ENCODE measurements at regions not wholly inside any gene's neighbourhood (a gene's known extent, or its start where the extent isn't known, plus 50 kb on each side); places are given as distances from the start of the nearest gene placed in this dataset.
"Not testable (repeated sequence)": the region's sequence is repeated elsewhere in the genome, so short reads cannot be mapped to it uniquely, and the experiment has no call there.

DNA sequence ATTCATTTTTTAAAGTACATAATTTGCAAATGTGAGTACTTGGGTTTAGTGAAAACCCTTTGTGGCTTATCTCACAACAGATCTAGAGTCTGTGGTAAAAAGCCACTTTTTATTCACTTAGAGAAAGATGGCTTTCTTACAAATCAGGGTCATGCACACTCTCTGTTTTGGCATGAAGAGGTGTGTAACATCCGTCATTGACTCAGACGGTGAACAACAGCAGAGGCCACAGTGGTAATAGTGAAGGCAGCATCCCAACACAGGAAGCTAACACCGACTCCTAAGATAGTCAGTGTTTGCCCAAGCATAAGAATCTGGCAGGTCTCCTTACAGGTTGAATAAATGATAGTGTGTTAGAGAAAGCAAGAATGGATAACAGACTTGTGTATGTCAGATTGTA, 593.0 kb downstream of the SOX5 start:
- DNase-seq (ENCODE audit: low read depth) = no peak

DNA sequence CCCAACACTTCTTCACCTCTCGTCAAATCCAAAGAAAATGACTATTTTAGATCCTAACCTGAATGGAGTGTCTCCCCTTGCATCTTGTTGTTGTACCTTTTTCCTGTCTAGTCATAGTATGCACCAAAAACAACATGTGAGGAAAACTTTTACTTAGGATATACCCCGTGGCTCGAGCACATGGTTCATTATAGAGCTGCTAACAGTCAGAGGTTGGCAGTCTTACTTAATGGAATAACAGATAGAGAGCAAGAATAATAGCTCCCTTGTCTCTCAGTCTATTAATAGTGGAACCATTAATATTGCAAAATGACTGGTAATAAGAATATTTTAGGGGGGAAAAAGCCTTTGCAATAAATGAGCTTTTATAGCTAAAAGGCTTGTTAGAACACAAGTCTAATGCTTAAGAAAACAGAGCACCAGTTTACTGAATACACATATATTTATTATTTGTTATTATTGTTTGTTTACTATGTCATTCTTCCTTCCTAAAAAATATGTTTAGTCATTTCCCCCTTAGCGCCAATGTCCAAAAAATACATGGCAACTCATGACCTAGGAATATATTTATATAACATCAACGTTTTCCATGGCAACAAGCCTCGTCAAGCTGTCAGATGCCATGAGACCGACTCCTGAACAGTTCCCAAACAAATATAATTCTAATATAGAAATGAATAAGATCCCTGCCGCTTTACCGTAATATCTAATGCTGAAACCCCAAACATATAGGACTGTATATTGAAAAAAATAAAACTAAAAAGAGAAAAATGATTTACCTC, 592.4 kb downstream of the SOX5 start:
- no peak for DNase-seq (ENCODE audit: low read depth)

DNA sequence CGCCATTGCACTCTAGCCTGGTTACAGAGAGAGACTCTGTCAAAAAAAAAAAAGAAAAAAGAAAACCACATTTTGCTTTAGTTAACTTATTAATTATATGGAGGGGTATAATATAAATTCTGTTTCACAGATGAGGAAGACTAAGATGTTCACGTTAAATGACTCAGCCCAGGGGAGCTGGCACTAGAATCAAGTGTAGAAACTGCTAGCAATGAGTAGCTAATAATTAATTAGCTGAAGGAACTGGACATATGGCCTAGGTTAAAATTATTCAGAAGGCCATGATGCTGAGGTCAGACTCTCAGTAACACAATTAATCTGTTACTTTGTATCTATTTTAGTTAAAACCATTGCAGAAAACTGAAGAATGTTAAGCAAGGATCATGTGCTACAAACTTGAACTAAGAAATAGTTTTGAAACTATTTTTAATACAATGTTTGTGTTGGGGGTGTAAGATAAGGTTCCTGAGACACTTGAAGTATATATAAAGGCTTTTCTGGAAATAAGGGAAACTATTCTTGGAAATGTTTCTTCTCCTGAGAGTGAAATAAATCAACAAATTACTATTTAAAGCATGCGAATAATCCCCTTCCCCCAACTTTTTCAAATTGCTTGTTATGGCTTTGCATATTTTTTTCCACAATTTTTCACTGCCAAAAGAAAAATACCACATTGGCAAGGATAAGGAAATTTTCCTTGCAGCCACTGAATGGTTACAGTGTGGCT, 589.3 kb downstream of the SOX5 start:
- DNase-seq (ENCODE audit: low read depth) = no peak

DNA sequence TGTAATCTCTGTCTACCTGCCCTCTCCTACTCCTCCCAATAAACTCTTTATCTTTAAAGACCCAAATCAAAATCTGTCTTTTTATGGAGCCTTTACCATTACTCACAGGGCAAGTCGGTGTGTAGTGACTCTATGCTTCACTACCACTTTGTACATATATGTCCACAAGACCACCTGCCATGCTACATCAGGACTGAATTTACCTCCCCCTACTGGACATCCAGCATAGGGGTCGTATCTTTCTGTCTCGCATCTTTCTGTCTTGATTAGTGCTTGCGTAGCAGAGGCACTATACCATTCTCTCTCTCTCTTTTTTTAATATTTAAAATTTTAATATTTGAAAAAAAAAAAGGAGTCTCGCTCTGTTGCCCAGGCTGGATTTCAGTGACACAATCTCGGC, 587.5 kb downstream of the SOX5 start:
- DNase-seq (ENCODE audit: low read depth) = no peak

DNA sequence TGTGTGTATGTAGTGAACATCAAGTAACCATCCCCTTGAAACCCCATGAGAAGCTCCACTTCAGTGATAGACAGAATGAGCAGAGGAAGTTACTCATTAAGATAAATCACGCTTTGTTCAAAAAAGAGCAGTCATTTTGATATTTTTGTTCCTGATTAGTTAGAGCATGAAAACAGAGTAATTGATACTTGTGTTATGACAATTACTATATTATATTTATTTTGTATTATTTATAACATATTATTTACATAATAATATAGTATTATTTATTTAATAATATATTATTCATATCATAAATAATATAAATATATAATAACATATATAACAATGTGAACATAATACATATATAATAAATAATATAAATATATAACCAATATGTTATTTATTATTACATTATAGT, 580.9 kb downstream of the SOX5 start:
- DNase-seq (ENCODE audit: low read depth) = no peak

DNA sequence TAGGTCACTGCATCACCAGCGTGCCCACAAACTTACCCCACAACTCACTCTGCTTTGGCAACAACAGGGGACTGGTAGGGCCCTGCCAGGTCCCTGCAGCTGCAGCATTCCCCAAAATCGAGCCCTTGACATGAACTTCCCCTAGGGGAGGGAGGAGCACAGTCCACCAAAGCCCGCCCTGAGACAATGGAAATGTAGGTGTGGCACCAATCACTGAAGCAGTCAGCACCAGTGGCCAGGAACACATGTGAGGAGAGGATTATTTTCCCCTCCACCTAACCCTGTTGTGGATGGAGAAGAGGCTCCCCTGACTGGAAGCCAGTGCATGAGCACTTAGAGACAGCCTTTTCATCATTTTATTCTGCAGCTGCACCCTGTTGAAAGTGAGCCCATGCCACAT, 573.8 kb downstream of the SOX5 start:
- DNase-seq (ENCODE audit: low read depth) = no peak

DNA sequence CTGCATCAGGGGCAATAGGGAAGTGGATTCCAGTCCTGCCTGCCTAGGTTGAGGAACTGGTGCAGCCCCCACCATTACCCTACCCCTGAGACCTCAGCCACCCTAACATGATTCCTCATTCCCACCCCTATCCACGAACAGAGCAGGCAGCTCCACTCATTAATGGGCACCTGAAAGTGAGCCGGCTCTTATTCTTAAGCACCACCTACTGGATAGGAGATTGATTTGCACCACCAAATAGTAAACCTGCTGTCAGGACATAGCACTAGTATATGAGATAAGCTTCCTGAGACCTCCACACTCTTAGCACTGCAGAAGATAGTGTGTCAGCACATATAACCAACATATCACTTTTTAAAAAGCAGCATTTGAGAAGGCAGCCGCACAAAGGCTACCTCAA, 573.2 kb downstream of the SOX5 start:
- DNase-seq (ENCODE audit: low read depth) = no peak

DNA sequence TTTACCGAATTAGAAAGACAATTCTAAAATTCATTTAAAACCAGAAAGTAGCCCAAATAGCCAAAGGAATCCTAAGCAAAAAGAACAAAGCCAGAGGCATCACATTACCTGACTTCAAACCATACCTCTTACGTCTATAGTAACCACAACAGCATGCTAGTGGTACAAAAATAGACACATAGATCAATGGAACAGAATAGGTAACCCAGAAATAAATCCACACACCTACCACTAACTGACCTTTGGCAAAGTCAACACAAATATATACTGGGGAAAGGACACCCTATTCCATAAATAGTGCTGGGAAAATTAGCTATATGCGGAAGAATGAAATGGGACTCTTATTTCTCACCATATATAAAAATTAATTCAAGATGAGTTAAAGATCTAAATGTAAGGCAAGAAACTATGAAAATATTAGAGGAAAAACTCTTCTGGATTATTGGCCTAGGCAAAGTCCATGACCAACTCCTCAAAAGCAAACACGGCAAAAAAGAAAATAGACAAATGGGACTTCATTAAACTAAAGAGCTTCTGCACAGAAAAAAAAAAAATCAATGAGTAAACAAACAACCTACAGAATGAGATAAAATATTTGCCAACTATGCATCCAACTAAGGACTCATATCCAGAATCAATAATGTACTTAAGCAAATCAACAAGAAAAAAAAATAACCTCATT, 568.9 kb downstream of the SOX5 start:
- no peak for DNase-seq (ENCODE audit: low read depth)

DNA sequence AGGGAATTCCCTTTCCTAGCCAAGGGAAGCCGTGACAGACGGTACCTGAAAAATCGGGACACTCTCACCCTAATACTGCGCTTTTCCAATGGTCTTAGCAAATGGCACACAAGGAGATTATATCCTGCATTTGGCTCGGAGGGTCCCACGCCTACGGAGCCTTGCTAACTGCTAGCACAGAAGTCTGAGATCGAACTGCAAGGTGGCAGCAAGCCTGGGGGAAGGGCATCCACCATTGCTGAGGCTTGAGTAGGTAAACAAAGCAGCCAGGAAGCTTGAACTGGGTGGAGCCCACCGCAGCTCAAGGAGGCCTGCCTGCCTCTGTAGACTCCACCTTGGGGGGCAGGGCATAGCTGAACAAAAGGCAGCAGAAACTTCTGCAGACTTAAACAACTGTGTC, 560.6 kb downstream of the SOX5 start:
- not testable (repeated sequence) for DNase-seq (ENCODE audit: low read depth)

DNA sequence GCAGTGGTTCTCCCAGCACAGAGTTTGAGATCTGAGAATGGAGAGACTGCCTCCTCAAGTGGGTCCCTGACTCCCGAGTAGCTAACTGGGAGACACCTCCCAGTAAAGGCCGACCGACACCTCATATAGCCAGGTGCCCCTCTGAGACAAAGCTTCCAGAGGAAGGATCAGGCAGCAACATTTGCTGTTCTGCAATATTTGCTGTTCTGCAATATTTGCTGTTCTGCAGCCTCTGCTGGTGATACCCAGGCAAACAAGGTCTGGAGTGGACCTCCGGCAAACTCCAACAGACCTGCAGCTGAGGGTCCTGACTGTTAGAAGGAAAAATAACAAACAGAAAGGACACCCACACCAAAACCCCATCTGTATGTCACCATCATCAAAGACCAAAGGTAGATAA, 560.2 kb downstream of the SOX5 start:
- DNase-seq (ENCODE audit: low read depth) = not testable (repeated sequence)

DNA sequence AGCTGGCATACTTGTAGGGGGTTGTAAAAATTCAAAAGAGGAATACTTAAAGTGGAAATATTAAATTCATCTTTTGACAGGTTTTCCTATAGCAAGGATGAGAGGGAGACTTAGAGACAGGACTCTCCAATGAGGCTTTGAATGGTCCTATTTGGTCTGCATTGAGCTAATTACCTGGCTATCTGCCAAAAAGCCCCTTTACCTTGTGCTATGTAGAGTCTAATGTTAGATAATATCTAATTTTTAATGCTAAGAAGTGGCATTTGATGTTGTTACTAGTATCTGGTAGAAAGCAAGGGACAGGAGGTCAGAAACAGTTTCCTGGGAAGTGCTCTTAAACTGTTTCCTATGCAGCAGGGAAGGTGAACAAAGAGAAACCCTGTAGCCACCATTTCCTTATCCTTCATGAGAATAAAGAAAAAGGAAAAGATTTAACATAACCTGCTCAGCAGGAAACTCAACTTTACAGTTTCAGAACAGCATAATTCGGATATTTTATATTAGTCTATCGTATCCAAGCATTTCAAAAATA, 550.0 kb downstream of the SOX5 start:
- no peak for DNase-seq (ENCODE audit: low read depth)

DNA sequence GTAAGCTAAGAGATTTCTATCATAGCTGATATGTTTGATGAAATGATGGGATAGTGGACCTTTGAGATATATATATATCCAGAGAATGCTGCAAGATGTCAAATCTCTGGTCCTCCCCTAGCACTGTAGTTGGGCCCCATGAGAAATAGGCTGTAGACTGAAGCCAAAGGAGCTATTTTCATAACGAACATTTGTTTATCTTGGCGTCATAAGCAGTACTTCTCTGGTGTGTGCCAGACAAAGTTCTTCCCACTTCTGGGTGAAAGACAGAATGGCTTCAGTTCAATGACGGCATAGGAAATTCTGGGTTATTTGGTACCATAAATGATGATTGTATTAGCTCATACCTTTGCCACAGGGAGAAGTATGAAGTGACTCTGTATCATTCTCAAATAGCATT, 534.3 kb downstream of the SOX5 start:
- DNase-seq (ENCODE audit: low read depth) = no peak

DNA sequence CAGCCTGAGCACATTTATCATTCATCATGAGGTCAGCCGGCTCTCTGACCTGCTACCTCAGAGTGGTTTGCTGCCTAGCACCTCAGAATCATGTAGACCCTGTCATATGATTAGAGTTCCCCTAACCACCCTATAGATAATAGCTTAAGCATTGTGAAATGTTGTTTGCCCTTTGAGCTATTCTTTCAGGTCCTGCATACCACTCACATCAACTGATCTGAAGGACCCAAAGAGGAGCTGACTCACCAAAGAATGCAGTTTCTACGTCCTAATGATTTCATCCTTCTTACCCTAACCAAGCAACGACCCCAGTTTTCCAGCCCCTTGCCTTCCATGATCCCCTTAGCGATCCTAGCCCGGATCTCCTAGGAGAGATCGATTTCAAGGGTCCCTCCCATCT, 527.9 kb downstream of the SOX5 start:
- DNase-seq (ENCODE audit: low read depth) = no peak

DNA sequence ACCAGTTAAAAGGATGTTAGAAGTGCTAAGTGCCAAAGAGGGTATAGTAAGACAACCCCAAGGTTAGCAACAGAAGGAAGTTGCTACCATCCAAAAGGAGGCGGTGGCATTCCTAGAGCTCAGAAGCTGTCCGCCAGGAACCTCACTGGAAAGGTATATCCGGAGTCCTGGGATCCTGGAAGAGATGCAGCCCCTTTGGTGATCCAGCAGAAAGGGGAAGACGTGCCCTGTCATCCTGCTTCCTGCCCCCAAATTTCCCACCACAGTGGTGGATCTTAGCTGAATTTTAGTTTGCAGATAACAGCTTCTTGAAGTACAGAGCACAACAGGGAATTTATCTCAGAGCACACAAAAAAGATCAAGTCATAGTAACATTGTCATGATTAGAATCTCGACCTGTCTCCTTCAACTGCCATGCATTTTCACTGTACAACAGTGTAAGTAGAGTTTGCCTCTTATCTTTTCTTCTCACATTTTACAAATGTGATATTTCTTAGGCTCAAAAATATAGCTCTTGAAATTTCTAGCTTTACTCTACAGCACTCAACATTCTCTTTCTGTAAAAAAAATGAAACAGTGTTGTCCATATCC, 526.3 kb downstream of the SOX5 start:
- no peak for DNase-seq (ENCODE audit: low read depth)

DNA sequence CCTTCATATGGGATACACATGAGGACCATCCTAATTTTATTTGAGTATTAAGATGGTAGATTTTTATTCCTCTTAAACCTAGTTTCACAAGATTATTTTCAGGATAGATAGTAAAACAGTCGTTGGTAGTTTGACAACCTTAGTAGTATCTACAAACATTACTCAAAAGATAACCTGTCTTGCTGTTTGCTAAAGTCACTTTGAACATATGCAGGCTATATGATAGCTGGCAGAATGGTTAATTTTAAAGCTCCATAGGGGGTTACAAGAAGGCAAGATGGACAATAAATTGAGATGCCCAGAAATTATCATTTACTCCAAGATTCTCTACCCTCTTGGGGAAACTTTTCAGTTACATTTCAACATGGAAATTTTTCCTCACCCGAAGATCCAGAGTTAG, 525.7 kb downstream of the SOX5 start:
- no peak for DNase-seq (ENCODE audit: low read depth)

DNA sequence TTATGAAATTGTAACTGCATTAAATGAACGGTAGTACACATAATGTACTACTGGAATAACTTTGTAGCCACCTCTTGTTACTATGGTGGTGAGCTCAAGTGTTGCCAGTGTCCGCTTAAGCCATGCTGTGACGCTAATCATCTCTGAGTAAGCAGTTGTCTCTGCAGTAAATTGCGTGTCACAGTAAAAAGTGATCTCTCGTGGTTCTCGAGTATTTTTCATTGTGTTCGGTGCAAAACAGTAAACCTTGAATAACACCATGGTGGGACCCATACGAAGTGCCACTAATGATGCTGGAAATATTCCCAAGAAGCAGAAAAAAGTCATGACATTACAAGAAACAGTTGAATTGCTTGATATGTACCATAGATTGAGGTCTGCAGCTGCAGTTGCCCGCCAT, 524.8 kb downstream of the SOX5 start:
- DNase-seq (ENCODE audit: low read depth) = no peak

DNA sequence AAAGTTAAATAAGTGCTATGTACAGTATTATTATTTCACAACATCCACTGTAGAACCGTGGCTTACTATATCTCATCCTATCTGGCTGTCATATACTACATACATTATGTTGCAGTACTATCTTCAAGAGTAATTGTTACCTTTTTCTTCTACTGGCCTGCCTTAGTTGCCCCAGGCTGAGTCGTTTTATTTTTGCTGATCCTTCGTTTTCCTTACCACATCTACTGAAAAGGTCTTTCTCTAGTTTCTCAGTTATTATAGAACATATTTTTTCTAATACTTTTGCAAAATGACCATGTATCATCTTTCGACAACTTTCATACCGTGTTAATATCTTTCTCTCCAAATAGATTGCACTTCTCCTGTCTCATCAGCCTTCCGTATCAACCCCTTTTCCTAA, 523.1 kb downstream of the SOX5 start:
- DNase-seq (ENCODE audit: low read depth) = no peak

DNA sequence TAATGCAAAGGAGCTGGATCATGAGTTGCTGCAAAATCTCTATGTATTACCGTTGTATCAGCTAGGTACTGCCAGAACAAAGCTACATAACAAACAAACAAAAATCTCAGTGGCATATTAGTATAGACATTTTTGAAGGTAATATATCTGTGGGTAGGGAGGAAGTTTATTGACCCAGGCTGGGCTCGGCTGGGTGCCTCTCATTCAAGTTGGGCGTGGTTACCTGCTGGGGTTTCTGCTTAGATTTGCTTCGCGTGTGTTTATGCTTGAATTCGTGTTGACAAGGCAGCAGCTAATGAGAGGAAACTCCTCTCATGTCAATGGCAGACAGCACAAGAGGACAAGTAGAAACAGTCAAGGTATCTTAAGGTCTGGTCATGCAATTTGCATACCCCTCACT, 520.7 kb downstream of the SOX5 start:
- no peak for DNase-seq (ENCODE audit: low read depth)

DNA sequence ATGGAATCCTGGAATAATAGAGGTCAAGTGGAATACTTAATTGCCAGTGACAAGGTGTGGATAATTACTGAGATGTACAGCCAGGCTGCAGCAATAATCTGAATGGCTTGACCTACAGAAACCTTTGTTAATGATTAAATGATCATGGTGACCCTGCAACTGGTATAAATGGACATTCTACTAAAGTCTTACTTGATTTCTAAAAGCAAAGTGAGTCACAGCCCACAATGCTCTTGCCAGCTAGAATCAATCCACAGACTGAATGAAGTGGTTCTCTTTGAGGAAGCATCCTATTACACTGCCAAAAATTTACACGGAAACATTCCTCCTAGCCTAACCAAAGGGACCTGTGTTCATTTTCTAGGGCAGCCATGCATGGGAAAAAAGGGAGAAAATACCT, 518.5 kb downstream of the SOX5 start:
- no peak for DNase-seq (ENCODE audit: low read depth)

DNA sequence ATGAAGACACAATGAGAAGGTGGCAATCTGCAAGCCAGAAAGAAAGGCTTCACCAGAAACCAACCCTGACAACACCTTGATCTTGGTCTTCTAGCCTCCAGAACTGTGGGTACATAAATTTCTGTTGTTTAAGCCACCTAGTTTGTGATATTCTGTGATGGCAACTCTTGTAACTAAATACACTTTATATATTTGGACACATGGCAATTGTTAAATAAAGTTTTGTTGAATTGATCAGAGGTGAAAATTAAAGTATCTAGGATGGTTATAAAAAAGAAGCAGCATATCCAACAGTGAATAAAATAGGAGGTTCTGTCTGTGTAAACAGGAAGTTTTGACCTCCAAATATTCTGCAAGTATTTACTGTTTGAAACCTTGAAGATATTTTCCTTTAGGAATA, 516.3 kb downstream of the SOX5 start:
- no peak for DNase-seq (ENCODE audit: low read depth)

DNA sequence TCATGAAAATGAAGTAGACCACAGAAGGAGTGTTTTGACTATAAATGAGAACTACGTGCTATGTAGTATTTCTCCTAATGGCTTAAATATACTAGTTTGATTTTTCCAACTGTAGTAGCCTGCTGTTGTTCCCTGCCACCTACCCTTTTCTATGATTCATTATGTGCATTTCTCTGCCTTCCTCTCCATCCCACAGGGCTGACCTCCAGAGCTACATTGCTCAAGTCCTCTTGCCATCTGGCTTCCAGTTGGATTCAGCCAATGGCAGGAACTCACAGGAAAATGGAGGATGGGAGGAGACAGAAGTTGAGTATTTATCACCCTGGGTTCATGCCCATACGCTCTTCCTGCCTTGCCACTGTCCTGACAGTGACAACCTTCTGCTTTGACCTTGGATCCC, 515.3 kb downstream of the SOX5 start:
- no peak for DNase-seq (ENCODE audit: low read depth)

DNA sequence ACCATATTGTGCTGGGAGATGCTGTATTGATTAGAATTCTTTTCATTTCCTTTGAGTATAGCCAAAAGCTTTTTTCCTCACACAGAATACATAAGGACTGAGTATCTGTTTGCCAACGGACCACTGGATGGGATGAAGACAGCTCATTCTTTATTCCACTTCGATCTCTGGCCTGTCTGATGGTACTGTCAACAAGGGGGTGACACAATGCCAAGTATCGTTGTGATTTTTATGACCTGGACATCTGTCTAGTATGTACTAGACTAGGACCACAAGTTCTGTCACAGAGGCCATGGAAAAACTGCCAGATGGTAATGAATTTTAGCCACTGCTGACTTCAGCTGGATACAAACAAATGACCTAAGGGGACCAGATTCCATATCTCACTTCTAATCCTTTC, 502.7 kb downstream of the SOX5 start:
- DNase-seq (ENCODE audit: low read depth) = no peak

All from LHCN-M2 (cell line).